ENCODE measurements at regions not wholly inside any gene's neighbourhood (a gene's known extent, or its start where the extent isn't known, plus 50 kb on each side); places are given as distances from the start of the nearest gene placed in this dataset.

DNA sequence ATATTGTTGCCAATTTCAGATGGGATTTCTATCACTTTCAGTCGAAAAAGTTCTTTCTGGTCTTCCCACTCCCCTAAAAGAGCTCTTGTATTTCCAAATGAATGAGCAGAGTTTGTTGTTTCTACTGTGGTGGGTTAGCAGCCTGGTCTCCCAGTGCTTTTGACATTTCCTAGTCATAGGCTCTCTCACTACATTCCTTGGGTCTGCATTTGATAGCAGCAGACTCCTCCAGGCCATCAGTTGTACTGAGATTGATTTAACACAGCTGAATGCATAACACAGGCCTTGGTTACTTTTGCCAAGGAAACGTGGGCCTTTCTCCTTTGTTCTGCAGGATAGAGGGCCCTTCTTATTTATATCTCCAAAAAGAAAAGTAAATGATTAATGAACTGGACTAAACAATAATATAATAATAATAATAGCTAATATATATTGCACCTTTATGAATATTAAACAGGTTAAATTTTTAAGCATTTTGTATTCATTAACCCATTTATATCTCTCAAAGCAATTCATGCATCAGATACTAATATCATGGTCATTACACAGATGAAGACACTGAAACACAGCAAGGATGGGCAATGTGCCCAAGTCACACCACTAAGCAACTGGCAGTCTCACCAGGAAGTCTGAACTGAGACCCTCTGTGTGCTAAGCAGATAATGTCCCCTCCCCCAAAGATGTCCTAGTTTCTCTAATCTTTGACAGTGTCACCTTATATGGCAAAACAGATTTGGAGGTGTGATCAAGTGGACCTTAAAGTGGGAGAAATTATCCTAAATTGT, 1579.2 kb downstream of the AACS start:
- TF ChIP-seq POLR2A (IDR thresholded peaks at IDR 0.05) (no peak), POLR2AphosphoS5 (IDR thresholded peaks at IDR 0.05) (no peak)
- TF ChIP-seq, protein P1, sequence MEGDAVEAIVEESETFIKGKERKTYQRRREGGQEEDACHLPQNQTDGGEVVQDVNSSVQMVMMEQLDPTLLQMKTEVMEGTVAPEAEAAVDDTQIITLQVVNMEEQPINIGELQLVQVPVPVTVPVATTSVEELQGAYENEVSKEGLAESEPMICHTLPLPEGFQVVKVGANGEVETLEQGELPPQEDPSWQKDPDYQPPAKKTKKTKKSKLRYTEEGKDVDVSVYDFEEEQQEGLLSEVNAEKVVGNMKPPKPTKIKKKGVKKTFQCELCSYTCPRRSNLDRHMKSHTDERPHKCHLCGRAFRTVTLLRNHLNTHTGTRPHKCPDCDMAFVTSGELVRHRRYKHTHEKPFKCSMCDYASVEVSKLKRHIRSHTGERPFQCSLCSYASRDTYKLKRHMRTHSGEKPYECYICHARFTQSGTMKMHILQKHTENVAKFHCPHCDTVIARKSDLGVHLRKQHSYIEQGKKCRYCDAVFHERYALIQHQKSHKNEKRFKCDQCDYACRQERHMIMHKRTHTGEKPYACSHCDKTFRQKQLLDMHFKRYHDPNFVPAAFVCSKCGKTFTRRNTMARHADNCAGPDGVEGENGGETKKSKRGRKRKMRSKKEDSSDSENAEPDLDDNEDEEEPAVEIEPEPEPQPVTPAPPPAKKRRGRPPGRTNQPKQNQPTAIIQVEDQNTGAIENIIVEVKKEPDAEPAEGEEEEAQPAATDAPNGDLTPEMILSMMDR (IDR thresholded peaks at IDR 0.05): no peak

Data from prostate gland (tissue), 2 donors.